Muscle of back (tissue), 3 donors: ENCODE measurements at regions not wholly inside any gene's neighbourhood (a gene's known extent, or its start where the extent isn't known, plus 50 kb on each side); places are given as distances from the start of the nearest gene placed in this dataset.

Experiments
- DNase-seq, 3 donors: peaks; one replicate each; pipeline versions ENCODE4 v3.0.0 to v3.0.0-alpha.2; 2013

DNA sequence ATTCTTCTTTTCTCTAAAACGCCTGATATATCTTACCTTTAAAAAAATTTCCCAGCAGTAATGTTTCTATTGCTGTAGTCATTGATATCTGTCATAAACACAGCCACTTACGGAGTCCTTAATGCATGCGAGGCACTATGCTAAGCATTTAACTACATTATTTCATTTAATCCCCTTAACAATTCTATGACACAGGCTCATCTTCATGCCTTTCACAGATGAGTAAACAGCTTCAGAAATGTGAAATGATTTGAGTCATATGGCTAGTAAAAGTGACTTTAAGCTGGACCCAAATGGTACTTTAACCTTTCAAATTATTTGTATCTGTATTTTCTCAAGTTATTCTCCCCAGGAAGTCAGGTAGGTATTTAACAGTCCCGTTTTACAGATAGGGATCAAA lies 125.1 kb upstream of the FGGY start:
- DNase-seq: no peak

DNA sequence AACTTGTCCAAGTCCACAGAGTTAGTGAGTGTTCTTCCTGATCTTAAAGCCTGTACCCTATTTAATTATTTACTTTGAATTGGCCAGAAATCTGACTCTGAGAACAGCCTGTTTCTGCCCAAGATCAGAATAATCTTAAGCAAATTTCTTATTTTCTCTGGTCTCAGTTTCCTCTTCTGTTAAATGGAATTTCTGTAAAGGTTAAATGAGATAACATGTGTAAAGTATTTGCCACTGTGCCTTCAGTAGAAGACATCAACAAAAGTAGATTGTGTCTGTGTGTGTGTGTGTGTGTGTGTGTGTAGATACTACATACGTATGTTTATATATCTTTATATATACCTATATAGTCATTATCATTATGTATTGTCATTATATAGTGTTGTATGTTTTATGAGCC lies 124.2 kb upstream of the FGGY start:
- DNase-seq: no peak

DNA sequence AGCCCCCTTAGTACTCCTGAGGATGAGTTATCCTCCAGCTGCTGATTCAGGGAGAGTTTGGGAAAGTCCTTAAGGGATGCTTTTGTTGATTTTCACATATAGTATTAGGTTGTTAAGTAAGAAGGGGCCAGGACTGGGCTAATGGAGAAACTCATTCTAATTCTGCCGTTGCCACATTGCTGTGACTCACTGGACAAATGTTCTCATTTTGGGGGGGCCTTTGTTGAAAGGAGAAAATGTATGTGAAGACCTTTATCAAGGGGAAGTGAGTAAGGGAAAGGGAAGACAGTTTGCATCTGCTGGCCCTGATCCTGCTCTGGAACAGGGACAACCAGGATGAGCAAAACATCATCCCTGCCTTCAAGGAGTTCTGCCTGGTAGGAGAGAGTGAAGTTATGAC lies 123.2 kb upstream of the FGGY start:
- peak in 1 of 3 donors; percentile 81 for DNase-seq

DNA sequence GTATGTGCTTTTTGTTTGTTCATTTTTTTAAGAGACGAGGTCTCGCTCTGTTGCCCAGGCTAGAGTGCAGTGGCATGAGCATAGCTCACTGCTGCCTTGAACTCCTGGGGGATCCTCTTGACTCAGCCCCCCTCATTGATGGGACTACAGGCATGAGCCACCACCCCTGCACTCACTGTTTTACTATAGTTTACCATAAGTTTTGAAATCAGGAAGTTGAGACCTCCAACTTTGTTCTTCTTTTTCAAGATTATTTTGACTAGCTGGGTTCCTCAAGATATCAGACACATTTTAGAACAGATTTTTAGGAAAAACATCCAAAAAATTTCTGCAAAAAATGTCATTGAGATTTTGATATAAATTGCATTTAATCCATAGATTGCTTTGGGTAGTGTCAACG lies 120.4 kb upstream of the FGGY start:
- no peak for DNase-seq

DNA sequence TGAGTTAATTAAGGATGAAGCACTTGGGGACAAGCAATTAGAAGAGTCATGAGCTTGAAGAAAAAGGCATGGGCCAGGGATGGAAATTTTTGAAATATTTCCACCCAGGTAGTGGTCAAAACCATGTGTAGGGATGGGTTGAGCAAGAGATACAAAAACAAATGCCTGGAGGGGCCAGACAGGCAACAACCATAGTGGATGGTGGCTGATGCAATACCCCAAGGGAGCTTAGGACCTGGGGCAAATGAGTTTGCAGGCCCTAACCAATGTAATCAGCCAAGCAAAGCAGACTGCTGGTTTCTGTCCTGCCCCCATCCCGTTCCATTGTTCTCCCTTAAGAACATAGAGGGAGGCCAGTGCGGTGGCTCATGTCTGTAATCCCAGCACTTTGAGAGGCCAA lies 119.1 kb upstream of the FGGY start:
- no peak for DNase-seq

DNA sequence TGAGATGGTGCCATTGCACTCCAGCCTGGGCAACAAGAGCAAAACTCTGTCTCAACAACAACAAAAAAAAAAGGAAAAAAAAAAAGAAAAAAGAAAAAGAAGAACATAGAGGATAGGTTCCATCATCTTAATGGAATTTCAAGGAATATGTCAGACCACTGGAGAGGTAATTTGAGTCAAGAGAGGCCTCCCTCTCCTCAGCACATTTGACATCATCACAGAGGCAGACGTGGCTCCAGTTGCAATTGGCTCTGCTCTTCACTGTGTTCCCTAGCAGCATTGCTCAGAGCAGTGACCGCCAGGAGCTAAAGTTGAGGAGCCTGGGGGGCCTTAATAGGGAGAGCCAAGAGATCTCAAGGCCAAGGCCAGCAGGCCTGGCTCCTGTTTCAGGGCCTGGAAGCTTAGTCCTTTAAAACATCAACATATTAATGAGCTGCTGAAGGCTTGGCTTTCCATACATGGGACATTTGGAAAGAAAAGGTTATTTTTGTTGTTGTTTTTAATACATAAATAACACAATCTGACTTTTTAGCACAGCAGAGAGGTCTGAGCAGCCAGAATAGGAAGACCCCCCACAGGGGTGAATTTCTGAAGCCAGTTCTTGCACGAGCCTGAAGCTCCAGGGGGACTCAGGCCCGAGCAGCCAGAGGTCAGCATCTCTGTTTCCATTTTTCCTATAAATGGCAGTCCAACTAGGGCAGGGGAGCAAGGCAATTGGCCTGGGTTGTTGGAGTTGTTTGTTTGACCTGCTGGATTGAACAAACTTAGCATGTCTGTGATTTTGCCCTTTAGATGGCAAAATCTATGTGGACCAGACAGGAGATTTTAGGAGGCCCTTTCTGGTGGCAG lies 118.3 kb upstream of the FGGY start:
- DNase-seq: peak; percentile 88 to 97 (median 93)

DNA sequence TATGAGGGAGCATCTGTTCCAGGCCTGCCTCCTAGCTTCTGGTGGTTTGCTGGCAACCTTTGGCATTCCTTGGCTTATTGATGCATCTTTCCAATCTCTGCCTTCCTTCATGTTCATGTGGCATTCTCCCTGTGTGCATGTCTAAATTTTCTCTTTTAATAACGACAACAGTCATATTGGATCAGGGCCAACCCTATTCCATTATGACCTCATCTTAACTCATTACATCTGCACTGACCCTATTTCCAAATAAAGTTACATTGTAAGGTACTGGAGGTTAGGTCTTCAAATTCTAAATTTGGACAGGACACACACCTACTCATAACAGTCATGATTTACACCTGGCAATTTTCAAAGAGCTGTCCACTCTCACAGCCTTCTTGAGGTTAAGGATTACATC lies 117.2 kb upstream of the FGGY start:
- peak in 1 of 3 donors; percentile 43 for DNase-seq

DNA sequence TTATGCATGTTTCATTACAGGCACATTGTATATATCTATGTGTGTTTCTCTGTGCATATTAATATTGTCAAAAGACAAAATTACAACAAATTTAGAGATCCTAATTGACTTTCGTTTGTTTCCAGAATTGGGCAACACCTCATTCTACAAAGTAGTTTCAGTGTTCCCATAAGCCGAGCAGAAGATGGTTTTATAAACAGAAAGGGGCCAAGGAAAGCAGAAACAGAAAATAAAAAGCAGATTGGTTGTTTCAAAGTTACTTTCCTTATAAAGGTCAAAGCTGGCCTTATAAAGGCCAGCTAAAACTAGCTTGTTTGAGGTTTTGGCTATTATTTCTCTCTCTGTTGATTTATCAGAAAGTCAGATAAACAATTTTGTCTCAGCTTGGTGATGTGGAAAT lies 116.2 kb upstream of the FGGY start:
- DNase-seq: no peak

DNA sequence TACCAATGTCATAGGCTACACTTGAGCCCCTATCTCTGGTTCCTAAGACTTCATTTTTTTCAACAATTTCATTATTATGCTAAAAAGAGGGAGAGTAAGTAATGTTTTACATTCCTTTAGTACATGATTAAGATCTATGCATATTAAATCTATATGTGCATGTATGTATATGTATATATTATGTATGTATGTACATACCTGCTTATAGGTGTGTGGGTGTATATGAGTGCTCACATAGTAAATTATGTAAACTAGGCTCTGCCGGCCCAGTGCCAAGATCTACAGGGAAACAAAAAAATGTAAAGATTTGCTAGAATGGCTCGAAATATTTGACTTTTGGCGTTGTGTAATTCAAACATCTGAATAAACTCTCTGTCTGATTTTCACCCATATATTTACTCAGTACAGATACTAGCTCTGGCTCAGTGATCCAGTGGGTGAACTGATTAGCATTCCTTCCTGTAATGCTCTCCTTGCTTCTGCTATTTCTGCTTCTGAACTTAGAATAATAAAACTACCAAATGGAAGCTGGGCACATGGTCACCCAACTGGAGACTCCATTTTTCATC lies 113.1 kb upstream of the FGGY start:
- no peak for DNase-seq

DNA sequence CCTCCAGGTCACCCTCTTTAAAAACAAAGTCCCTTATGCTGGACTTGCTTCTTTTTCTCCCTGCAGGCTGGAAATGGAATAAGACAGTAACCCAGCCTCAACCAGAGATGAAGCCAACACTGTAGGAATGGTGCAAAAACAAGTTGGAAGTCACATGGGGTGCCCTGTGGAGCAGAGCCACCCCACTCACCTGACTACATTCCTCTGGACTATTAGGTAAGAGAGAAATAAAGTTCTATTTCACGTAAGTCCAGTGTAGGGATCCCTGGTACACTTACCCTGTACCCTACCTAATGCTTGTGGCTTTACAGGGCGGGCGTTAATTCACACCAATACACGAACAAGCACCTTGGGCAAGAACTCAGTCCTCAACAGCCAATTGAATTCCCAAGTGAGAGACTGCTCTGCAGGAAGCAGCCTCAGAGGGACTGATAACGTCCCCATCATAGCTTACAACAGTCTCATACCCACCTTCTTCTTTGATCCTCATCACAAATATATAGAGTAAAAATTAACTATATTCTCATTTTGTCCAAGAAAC lies 112.5 kb upstream of the FGGY start:
- DNase-seq: no peak

DNA sequence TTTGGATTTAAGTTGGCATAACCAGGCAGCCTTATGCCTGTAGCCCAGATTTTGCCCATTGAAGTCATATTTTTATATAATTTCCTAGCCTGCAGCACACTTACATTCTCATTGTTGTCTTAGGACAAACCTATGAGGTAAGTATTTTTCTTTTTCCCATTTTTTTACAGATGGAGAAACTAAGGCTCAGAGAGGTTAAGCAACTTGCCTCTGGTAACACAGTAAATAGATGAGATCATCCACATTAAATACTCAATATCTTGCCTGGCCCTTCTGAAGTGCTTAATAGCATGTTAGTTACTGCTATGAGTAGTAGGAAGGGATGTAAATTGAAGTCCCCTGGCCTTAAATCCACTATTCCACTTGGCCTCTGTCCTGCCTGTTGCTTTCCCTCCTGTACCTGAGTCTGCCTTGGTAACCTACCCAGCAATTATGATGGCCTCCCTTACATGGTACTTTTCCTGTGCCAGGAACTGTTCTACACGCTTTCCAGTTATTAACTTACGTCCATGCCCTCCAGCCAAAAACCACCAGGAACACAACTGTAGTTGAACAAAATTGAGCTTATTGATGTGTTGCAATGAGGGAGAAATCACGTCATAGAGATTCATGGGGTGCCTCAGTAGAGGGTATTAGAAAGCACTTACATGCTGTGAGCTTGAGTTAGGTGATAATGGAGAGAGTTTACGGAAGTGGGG lies 111.6 kb upstream of the FGGY start:
- DNase-seq: no peak

DNA sequence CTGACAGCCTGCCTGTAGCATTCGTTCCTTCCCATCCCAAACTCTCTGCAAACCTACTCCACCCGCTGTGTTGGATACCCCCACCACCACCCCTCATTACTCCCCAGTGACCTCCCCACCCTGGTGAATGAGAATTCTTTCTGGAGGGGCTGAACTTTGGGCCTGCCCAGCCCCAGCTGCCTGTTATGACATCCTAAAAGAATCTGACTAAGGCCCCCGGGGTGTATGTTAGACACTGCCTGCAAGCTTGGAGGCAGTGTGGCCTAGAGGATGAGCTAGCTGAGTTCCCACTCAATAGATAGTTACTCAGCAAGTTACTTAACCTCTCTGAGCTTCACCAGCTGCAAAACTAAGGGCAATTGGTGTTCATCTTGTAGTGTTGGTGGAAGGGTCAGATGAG lies 110.2 kb upstream of the FGGY start:
- DNase-seq: peak; percentile 43 to 76 (median 45)

DNA sequence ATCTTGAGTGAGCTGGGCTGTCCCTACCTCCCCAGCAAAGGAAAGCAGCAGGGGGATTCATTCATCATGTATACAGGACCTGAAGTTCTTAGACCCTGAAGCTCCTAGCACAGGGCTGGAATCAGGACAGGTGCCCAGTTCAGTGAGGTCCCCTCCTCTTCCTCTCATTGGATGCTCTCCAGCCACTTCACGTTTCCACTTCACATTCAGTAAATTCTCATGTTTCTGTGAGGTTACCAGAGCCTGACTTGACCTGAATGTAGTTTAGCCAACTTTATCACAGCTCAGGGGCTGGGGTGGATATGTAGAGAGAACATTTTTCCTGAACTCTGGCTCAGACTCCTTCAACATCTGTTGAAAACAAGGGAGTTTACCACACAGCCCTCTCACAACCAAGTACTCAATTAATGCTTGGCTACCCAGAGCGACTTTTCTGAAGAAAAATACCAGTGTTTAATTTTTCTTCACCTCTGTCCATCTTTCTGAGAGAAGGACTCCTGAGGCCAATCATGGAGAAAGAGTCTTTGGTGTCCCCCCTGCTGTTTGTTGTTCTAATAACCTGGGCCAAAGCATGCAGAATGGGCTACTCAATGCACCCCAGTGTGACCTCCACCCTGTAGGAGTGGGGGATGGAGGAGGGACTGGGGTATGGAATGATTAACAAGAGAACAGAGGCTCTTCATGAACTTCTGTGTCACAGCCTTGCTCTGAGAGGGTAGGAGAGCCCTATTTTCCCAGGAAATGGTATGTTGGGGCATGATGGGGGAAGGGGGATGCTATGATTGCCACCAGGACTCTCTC lies 108.3 kb upstream of the FGGY start:
- peak in 2 of 3 donors; percentile 24 to 52 for DNase-seq

DNA sequence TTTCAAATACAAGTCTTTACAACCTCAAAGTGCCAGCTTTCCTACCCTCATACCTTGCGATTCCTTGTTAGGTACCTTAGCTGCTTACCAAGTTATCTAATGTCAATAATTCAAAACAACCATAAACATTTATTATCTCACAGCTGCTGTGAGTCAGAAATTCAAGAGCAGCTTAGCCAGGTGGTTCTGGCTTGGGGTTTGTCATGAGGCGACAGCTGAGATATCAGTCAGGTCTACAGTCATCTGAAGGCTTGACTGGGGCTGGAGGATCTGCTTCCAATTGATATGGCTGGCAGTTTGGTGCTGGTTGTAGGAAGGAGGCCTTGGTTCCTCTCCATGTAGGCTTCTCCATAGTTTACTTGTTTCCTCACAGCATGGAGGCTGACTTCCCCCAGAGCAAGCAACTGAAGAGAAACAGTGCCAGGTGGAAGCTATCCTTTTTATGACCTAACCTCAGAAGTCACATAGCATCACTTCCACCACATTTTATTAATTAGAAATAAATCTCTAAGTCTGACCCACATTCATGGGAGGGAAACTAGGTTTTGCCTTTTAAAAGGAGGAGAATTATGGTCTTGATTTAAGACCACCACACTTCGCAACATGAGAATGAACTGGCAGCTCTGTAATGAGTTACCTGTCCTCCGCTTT lies 103.3 kb upstream of the FGGY start:
- DNase-seq: no peak

DNA sequence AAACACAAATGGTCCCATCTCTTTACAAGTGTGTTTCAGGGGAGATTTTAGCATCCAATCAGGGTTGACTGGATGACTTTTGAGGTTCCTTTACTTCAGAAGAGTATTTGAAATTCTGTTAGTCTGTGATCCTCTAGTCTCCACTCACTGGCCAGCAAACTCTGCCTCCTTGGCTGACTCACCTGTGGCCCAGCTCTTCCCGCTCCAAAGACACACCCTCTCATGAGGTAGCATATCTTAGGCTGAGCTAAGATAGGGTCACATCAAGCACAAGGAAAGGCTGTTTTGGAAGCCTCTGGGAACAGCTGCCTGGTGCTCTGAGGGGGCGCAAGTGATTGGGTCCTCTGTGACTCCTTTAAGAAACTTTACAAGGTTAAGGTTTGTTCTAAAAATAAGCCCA lies 102.3 kb upstream of the FGGY start:
- no peak for DNase-seq

DNA sequence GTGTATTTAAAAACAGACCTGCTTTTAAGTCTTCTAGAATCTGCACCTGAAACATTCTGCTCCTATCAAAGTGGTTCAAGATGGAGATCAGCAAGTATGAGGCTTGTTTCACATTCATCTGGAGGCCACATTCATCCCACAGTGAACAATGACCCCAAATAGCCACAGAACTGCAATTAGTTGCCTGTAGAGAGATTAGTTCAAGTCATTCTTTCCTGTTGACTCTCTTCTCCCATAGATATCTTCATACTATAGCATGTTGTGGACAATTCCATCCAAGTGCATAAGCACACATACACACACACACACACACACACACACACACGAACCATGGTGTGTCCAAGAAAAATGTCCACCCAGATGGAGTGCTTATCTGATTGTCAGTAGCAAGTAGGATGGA lies 101.7 kb upstream of the FGGY start:
- no peak for DNase-seq

DNA sequence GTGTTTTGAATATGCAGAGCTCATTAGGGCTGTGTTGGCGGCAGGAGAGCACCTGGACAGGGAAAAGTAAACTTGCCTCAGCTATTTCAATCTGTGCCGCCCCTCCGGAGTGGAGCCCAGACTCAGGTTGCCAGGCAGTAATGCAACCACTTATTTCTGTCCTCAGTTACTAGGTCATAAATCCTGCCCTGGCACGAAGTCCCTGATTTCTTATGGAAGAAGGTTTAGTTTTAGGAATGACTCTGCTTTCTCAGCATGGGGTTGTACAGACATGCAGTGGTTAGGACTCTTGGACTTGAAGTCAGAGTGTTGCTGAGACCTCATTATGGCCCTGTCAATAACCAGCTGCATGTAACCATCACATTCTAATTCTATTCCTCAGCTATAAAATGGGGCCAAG lies 98.3 kb upstream of the FGGY start:
- DNase-seq: no peak

DNA sequence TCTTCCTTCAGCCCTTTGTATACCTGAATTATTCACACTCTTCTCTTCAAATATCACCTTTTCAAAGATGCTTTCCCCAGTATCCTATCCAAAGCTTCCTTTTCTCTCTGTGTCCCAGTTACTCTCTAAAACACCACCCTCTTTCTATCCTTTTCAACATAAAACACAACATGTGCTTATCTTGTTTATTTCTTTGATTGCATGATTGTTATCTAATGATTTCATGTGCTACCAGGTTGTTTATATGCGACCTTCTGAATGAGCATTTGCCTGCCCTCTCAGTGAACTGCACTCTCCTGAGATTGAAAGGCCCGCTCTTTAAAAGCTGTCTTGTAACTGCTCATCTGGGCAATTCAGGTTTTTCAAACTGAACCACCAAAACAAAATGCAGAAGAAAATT lies 97.7 kb upstream of the FGGY start:
- no peak for DNase-seq

DNA sequence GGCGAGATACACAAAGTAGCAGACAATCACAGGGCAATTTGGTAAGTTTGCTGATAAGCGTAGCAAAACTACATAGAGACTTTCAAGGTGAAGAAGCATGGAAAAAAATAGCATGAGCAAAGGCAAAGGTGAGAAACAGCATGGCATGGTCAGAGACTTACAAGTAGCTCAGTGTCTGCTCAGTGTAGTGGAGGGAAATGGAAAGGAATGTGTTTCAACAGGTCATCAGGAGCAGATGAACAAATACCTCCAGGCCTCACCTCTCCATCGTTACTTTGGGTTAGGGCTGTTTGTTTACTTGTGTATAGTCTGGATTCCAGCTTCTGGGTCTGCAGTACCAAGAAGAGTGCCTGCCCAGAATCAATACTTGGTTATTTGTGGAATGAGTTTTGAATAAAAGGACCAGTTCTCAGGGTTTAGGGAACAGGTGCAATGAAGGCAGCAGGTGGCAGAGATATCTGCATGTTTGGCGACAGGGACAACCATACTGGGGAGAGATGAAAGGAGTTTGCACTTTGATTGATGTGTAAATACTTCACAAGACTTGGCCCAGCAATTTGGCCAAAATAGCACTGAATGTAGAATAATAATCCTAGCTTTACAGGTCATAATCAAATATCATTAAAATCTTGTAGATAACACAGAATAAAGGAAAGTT lies 97.0 kb upstream of the FGGY start:
- DNase-seq: no peak

DNA sequence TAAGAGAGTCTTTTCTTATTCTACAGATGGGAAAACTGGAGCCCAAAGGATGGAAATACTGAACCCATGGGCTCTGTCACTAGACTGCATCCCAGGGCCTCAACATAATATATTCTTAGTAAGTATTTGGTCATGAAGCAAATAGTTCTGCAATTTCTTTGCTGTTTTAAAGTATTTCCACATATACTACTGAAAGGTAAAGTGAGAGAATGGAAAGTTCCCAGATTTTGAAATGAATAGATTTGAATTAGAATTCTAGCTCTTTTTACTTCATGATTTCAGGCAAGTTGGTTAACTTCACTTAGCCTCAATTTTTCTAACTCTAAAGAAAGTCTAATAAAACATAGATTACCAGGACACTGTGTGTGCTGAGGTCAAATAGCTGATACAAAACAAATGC lies 95.6 kb upstream of the FGGY start:
- no peak for DNase-seq

DNA sequence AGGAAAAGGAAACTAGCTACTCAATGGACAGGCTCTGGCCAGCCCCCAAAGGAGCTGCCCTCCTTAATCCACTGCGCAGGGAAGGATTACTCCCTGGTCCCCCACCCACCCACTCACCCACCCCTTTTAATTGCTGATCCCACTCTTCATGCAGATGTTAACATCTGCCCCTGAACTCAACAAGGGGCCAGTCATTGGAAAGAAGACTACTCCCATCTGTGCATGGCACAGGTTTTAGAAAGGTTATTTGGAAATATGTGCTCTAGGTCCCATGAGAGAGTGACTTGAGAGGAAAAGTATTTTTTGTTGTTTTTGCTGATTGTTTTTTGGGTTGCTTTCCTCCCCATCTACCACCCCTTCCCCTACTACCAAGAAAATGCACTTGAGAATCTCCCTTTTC lies 94.4 kb upstream of the FGGY start:
- no peak for DNase-seq
